HUES48 (cell line): ENCODE measurements at regions not wholly inside any gene's neighbourhood (a gene's known extent, or its start where the extent isn't known, plus 50 kb on each side); places are given as distances from the start of the nearest gene placed in this dataset.

ENCODE experiments used
- H3K27ac ChIP-seq: one replicate; pipeline ENCODE4 v1.7.0; 2013; ENCODE audit warnings: low read depth, low read length, inconsistent platforms
- H3K27me3 ChIP-seq: 2 replicates; pipeline ENCODE4 v1.6.1; 2013; ENCODE audit warnings: mild to moderate bottlenecking, low read length; ENCODE audit not compliant: control insufficient read depth, insufficient read depth
- H3K36me3 ChIP-seq: 2 replicates; pipeline ENCODE4 v1.6.1; 2013; ENCODE audit warnings: low read length; ENCODE audit not compliant: control insufficient read depth, insufficient read depth
- H3K4me1 ChIP-seq: 2 replicates; pipeline ENCODE4 v1.6.1; 2013; ENCODE audit warnings: mild to moderate bottlenecking, low read length; ENCODE audit not compliant: control insufficient read depth, insufficient read depth
- H3K4me3 ChIP-seq: 2 replicates; pipeline ENCODE4 v1.5.1; 2013; ENCODE audit warnings: mild to moderate bottlenecking, low read depth, low read length
- H3K9ac ChIP-seq: 2 replicates; pipeline ENCODE4 v1.6.1; 2013; ENCODE audit warnings: mild to moderate bottlenecking, low read depth, low read length, moderate library complexity
- H3K9me3 ChIP-seq: 2 replicates; pipeline ENCODE4 v1.6.1; 2013; ENCODE audit warnings: low read length; ENCODE audit not compliant: control insufficient read depth, insufficient read depth

DNA sequence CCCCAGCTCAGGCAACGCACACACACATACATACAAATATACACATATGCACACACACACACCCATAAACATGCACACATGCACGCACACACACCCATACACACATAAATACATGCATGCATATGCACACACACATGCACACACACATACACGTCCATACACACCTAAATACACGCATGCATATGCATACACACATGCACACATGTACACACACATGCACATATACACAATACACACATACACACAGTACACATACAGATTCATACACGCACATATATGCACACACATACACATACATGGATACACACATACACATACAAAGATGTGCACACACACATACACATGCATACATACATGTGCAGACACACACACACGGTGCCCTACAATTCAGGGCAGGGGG lies 496.6 kb downstream of the TBC1D22A start:
- no peaks in the 10 kb centered on the region for H3K36me3 ChIP-seq
- no peak overlapping the region for H3K27ac ChIP-seq
- H3K4me1 ChIP-seq: no peaks in the 10 kb centered on the region
- no peaks in the 10 kb centered on the region for H3K27me3 ChIP-seq
- peaks cover 78% of the 10 kb centered on the region for H3K9me3 ChIP-seq
- no peak overlapping the region for H3K9ac ChIP-seq
- H3K4me3 ChIP-seq: no peak overlapping the region

DNA sequence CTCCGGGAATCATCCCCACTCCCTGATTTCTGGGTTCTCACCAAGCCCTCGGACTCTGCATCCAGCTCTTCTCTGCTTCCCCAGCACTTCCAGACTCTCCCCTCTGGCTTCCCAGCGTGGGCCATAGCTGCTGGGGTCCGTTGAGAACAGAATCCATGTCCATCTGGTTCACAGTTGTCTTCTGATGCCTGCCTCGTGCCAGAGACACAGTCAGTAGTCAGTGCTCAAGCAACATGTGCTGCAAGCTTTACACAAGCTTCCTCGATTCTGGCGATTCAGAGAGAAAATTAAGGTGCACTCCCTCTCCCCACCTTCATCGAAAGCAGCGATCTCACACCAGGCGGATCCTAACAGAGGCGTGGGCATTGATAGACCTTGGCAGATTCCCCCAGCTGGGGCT lies 495.5 kb downstream of the TBC1D22A start:
- no peaks in the 10 kb centered on the region for H3K27me3 ChIP-seq

DNA sequence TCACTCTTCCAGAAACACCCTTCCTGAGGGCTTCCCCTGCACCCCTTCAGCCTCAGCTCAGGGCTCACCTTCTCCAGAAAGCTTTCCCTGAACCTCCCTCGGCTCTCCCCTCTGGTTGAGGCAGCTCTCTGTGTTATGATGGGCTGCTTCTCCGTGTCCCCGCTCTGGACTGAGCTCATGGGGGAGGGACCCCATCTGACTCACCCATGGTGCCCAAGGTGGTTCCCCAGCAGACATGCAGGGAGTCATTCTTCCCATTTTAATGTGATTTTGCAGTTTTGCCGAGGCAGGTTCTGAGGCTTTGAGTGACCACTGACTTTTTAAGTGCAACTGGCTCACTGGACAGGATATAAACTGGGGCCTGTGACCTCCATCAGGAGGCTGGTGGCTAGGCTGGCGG lies 495.1 kb downstream of the TBC1D22A start:
- Histone ChIP-seq H3K9me3 (peaks cover 74% of the 10 kb centered on the region), H3K4me3 (no peak overlapping the region), H3K27ac (no peak overlapping the region), H3K36me3 (no peaks in the 10 kb centered on the region), H3K4me1 (no peaks in the 10 kb centered on the region), H3K27me3 (no peaks in the 10 kb centered on the region), H3K9ac (no peak overlapping the region)

More for the DNA sequence above, 495.5 kb downstream of the TBC1D22A start:
- Histone ChIP-seq H3K4me3 (no peak overlapping the region), H3K27ac (no peak overlapping the region), H3K36me3 (no peaks in the 10 kb centered on the region), H3K9me3 (peaks cover 78% of the 10 kb centered on the region), H3K9ac (no peak overlapping the region), H3K4me1 (no peaks in the 10 kb centered on the region)

DNA sequence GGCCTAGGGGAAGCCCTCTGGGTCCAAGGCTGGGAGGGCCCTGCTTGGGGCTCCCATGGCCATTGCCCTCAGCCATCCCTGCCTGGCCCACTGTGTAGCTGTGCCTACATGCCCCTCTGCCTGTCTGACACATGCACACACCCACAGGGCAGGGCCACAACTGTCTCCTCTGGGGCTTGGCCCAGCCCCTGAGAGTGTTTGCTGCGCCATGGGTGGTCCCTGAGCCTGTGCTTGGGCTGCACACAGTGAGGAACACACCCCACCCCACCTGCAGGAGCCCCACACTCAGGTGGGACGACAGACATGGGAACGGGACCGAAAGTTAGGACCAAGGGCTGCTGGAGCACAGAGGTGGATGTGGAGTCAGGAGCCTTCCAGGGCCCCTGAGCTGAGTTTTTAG lies 489.5 kb downstream of the TBC1D22A start:
- H3K36me3 ChIP-seq: no peaks in the 10 kb centered on the region
- H3K9me3 ChIP-seq: peaks cover 78% of the 10 kb centered on the region
- H3K27me3 ChIP-seq: no peaks in the 10 kb centered on the region
- no peak overlapping the region for H3K9ac ChIP-seq
- H3K27ac ChIP-seq: no peak overlapping the region
- no peaks in the 10 kb centered on the region for H3K4me1 ChIP-seq
- H3K4me3 ChIP-seq: no peak overlapping the region

DNA sequence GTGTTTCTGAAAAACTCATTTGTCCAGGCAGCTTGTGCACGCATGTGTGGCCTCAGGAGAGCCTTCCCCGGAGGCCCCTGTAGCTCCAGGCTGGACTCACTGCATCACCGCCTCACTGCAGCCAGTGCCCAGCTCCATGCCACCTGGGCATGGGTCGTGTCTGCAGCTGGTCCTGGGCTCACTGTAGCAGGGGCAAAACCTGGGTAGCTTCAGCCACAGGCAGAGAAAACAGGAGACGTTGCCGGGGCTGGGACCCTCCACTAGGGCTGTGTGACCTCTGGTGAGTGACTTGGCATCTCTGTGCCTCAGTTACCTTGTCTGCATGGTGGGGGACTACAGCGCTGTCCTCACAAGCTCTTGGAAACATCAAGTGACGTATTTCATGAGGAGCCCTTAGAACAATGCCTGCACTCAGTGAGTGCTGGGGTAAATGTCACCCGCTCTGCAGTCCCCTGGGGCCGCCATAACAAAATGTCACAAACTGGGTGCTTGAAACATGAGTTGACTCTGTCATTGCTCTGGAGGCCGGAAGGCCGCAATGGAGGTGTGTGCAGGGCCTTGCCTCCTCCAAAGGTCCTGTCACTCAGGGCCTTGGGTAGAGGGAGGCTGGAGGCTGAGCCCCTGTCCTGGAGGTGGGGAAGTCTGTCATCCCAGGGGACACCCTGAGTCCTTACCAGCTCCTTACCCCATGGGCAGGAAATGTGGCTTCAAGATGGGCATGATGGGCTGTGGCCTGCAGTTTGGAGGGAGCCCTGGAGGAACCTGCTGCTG lies 488.7 kb downstream of the TBC1D22A start:
- Histone ChIP-seq H3K4me1 (no peaks in the 10 kb centered on the region), H3K36me3 (no peaks in the 10 kb centered on the region), H3K9ac (no peak overlapping the region), H3K27ac (no peak overlapping the region), H3K4me3 (no peak overlapping the region; the same call in 1 of the 2 replicates), H3K9me3 (peaks cover 79% of the 10 kb centered on the region), H3K27me3 (no peaks in the 10 kb centered on the region)

DNA sequence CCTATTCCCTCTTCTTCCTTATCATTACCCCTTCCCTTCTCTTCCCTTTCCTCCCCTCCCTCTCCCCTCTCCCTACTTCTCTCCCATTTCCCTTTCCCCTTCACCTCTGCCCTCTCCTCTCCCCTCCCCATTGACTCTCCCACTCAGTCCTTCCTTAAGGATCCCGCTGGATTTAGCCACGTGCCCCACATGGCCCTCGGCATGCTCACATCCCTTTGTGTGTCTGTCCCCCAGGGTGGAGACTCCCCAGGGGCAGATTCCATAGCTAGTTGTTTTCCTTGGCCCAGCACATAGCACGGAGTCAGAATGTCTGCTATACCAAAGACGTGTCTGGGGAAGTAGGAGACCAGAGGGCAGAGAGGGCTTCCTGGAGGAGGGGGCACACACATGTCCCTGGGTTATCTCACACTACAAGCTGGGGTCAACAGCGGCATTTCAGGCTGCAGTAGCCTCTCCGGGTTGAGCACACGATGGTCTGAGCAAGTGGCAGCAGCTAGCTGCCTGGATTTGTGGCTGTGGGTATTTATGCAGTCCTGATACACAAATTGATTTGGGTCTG lies 487.0 kb downstream of the TBC1D22A start:
- Histone ChIP-seq H3K4me1 (no peaks in the 10 kb centered on the region), H3K27ac (no peak overlapping the region), H3K4me3 (peak overlapping the region; percentile 11; the same call in 1 of the 2 replicates), H3K9ac (no peak overlapping the region), H3K27me3 (no peaks in the 10 kb centered on the region), H3K36me3 (no peaks in the 10 kb centered on the region), H3K9me3 (peaks cover 90% of the 10 kb centered on the region)

GRCh38 chr22:47248925-47249324 lies 486.5 kb downstream of the TBC1D22A start:
- Histone ChIP-seq H3K36me3 (no peaks in the 10 kb centered on the region), H3K27me3 (no peaks in the 10 kb centered on the region), H3K4me3 (no peak overlapping the region), H3K4me1 (no peaks in the 10 kb centered on the region), H3K27ac (no peak overlapping the region), H3K9me3 (peaks cover 94% of the 10 kb centered on the region), H3K9ac (no peak overlapping the region)

DNA sequence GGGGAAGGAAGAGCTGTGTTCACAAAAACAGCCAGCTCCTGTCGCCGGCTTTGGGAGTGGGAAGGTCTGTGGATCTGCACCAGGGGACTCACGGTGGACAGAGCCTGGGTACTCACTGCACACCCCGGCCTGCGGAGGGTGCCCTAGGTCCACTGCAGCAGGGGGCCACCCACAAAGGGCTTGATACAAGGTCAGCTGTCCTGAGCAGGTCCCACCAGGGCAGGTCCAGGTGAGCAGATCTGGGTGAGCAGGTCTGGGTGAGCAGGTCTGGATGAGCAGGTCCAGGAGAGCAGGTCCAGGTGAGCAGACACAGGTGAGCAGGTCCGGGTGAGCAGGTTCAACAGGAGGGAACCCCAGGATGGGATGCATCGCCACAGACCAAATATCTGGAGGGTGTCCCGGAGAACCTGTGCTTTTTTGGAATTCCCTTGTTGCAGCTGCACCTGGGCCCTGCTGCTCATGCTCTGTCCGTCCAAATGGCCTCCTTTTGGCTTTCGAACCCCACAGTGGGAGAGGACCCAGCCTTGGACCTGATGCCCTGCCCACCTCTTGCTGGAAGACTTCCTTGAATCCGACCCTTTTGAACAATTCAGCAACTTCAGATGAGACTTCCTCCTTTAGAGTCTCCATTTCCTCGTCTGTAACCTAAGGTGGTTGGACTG lies 485.3 kb downstream of the TBC1D22A start:
- Histone ChIP-seq H3K4me3 (no peak overlapping the region), H3K27me3 (no peaks in the 10 kb centered on the region), H3K9me3 (peaks cover 94% of the 10 kb centered on the region), H3K36me3 (no peaks in the 10 kb centered on the region), H3K9ac (no peak overlapping the region), H3K4me1 (no peaks in the 10 kb centered on the region), H3K27ac (no peak overlapping the region)

- peaks cover 97% of the 10 kb centered on the region for H3K9me3 ChIP-seq
- H3K9ac ChIP-seq: no peak overlapping the region
Observed at GRCh38 chr22:47245786-47246185, 483.3 kb downstream of the TBC1D22A start.

GRCh38 chr22:47245286-47245685 lies 482.8 kb downstream of the TBC1D22A start:
- Histone ChIP-seq H3K27ac (no peak overlapping the region), H3K4me1 (no peaks in the 10 kb centered on the region), H3K36me3 (no peaks in the 10 kb centered on the region), H3K9ac (no peak overlapping the region), H3K4me3 (no peak overlapping the region), H3K9me3 (peaks cover 97% of the 10 kb centered on the region), H3K27me3 (no peaks in the 10 kb centered on the region)

More at GRCh38 chr22:47245786-47246185, 483.3 kb downstream of the TBC1D22A start:
- Histone ChIP-seq H3K4me3 (no peak overlapping the region), H3K36me3 (no peaks in the 10 kb centered on the region), H3K4me1 (no peaks in the 10 kb centered on the region), H3K27me3 (no peaks in the 10 kb centered on the region), H3K27ac (no peak overlapping the region)

- Histone ChIP-seq H3K4me3 (no peak overlapping the region), H3K27ac (no peak overlapping the region), H3K9me3 (peaks cover 95% of the 10 kb centered on the region), H3K27me3 (no peaks in the 10 kb centered on the region), H3K36me3 (no peaks in the 10 kb centered on the region), H3K9ac (no peak overlapping the region), H3K4me1 (no peaks in the 10 kb centered on the region)
Observed at GRCh38 chr22:47240116-47240515, 477.7 kb downstream of the TBC1D22A start.
